ENCODE measurements at regions not wholly inside any gene's neighbourhood (a gene's known extent, or its start where the extent isn't known, plus 50 kb on each side); places are given as distances from the start of the nearest gene placed in this dataset.

DNA sequence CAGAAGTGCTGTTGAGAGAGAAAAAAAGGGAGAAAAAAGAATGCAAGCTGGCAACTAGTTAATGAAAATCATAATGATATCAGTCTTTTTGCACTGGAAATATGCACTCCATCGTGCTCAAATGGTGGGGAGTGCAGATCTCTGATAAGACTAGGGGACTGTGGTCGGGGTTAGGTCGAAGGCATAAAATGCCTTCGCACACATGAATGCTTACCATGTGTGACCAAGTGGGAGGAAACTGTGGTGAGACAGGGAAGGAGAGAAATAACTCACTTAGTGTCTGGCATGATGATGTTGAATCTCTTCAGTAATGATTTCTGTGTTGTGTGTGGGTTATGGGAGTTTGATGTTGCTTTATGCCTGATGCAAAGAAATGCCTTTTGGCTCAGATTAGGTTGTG lies 358.9 kb downstream of the FBXO8 start:
- no peak for DNase-seq

DNA sequence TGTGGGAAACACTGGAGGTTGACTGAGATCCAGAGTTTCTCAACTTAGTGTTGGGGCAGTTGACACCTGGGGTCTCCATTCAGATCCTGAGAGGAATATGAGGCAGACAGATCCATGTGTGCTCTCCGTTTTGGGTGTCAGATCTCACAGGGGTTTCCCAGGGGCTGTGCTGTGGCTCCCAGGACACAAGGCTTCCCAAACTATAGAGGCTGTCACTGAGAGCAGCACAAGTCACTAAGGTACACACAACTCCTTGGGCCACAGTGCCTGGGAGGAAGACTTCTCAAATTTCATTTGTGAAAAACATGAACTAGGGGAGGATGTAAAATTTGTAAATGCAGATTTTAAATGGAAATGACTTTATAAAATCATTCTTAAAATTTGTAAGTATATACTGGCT lies 363.6 kb downstream of the FBXO8 start:
- no peak for DNase-seq

DNA sequence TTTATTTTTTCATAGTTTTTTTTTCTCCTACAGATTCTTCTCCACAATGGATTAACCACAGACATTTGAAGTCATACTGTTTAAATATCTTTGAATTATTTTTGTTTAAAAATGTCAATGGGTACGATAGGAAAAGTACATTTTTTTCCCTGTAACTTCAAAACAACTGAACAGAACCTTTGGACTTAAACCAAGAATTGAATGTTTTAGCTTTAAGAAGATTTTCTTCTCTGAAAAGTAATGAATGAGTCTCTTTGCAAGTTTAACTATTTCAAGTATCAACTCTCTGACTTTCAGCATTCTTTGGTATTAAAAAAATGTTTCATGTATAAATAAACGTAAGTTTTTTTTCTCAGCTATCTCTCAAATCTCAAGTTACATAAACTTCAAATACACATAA lies 364.3 kb downstream of the FBXO8 start:
- DNase-seq = no peak

DNA sequence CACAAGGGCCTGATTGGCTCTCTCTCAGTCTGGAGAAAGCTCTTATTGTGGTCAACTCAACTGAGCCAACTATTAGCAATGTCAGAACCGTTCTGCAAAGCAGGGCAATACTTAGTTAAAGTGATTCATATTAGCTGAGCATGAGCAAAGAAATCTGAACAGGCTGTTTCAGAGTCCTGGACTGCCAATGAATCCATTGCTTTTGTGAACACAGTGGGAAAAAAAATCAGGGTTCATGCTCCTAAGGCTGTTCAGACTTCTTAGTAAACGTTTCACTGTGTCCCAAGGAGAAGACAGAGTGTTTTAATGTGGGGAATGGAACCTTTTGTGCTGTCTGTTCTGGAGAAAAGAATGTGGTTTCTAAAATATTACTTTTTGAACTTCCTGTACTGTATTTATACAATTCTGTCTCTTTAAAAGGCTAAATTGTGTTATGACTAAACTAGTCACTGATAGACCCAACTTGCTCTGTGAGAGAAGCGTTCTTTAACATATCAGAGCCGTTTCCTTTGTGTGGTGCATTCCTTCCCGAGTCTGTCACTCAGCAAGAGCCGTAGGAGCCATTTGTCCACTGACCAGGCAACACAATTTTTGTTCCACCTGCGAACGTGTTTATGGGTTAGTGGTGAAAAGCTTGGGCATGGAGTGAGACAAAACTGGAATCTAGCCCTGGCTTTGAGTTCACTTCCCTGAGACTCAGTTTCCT lies 366.1 kb downstream of the FBXO8 start:
- no peak for DNase-seq

GRCh38 chr4:173913496-173913895 lies 370.0 kb downstream of the FBXO8 start:
- no peak for DNase-seq

DNA sequence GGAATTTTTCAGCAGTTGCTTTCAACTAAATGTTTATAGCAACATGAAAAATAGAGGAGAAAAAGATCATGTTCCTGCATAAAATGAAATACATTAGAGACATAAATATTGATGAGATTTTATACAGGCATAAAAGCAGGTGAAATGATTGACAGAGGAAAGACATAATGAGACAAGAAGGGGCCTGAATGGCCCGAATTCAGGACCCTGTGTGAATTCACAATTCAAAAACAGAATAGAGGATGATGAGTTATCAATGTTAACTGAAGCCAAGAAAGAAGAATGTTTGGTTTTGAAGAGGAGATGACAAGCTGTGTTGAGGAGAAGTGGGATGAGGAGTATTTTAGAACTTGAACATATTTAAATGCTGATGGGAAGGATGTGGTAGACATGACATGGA lies 371.1 kb downstream of the FBXO8 start:
- DNase-seq = no peak

DNA sequence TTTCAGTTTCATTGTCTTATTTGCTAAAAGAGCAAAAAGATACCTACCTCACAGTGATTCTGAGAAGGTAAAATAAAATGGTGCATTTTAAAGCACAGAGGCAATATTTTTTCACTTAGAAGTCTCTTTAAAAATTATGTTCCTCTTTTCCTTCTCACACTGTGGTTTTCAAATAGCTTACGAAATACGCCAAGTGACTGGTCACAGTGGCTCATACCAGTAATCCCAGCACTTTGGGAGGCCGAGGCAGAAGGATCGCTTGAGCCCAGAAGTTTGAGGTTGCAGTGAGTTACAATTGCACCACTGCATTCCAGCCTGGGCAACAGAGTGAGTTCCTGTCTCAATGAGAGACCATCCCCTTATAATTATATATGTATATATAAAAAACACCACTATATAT lies 372.6 kb downstream of the FBXO8 start:
- peak; percentile 69 to 84 for DNase-seq

GRCh38 chr4:173909294-173909693 lies 374.2 kb downstream of the FBXO8 start:
- DNase-seq = peak; percentile 7 to 61

DNA sequence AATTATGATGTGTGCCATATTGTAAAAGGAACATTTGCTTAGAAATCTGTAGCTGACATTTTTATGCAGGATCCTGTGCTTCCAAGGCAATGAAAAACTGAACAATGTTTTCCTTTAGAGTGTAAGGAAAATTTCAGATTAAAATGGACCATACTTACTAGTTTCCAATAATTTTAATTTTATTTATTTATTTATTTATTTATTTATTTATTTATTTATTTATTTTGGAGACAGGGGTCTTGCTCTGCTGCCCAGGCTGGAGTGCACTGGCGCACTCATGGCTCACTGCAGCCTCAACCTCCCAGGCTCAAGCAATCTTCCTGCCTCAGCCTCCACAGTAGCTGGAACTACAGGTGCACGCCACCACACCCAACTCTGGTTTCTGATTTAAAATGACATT lies 369.8 kb upstream of the HAND2 start:
- DNase-seq = no peak

- no peak for DNase-seq
These were observed 361.0 kb upstream of the HAND2 start for GRCh38 chr4:173891072-173891471.

- no peak for DNase-seq
These were observed 353.8 kb upstream of the HAND2 start for GRCh38 chr4:173883821-173884220.

DNA sequence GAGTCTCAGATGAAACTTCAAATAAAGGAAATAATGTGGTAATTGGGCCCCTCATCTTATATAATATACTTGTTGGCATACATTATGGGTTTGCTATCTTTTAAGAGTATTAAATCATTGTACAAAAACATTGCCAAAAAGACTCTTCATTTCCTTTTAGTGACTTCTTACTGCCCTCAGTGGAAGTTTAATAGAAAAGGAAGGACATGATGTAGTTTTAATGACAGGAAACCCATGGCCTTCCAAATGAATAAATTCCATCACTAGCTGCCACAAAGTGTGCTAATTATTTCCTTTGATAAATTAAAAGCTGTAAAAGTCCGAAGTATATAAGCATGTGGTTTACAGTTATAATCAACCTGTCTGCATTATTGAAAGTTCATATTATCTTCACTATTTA lies 350.9 kb upstream of the HAND2 start:
- DNase-seq = no peak

DNA sequence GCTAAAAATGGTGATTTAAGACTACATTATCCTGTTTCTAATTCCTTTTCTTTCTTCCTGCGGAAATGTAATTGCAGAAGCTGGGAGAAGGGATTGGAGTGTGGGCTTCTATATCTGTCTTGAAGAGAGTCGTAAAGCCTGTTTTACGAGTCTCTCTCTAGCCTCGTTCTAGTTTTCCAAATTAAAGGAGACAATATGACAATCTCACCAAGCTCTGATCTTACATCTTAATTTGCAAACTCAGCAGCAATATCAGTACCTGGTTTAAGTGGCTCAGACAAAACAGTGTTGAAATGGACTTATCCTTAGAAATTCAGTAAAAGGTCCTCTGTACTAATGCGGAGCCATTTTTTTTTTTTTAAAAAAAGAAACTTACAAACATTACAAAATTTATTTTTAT lies 349.5 kb upstream of the HAND2 start:
- DNase-seq = no peak

- DNase-seq = no peak
These were observed 348.7 kb upstream of the HAND2 start for GRCh38 chr4:173878701-173879100.

GRCh38 chr4:173871643-173872042 lies 341.6 kb upstream of the HAND2 start:
- DNase-seq = no peak

- DNase-seq = no peak
These were observed 336.4 kb upstream of the HAND2 start for GRCh38 chr4:173866322-173867026.

DNA sequence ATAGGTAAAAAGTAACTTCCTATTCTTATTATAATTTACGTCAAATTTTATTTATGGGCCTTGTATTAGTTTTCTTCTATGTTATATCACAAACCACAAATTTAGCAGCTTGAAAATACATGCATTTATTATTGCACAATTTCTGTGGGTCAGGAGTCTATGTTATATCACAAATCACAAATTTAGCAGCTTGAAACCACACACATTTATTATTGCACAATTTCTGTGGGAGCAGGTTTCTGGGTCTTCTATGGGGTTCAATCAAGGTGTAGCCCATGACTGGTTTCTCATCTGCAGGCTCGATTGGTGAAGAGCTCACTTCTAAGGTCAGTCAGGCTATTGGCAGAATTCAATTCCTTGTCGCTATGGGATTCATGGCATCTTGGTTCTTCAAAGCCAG lies 332.7 kb upstream of the HAND2 start:
- DNase-seq = no peak

GRCh38 chr4:173860094-173860493 lies 330.1 kb upstream of the HAND2 start:
- no peak for DNase-seq

- DNase-seq = no peak
These were observed 329.2 kb upstream of the HAND2 start for GRCh38 chr4:173859091-173859713.

GRCh38 chr4:173858471-173858870 lies 328.4 kb upstream of the HAND2 start:
- no peak for DNase-seq

GRCh38 chr4:173857828-173858227 lies 327.8 kb upstream of the HAND2 start:
- DNase-seq = no peak

DNA sequence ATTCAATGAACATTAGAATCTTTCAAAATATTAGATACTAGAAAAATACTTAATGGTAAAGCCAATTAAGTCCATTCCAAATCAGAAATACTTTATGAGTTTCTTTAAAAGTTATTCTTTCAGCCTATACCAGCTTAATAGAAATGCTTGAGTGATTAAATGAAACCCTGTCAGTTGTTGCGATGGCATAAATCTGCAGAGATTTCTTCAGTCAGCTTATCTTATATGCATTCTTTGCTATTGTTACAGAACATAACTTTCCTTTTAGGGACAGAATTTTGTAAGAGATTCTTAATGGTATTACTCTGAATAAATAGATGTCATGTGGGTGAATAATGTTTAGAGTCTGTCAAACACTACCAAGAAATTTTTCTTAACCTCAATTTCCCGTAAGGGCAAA lies 325.0 kb upstream of the HAND2 start:
- DNase-seq = no peak

DNA sequence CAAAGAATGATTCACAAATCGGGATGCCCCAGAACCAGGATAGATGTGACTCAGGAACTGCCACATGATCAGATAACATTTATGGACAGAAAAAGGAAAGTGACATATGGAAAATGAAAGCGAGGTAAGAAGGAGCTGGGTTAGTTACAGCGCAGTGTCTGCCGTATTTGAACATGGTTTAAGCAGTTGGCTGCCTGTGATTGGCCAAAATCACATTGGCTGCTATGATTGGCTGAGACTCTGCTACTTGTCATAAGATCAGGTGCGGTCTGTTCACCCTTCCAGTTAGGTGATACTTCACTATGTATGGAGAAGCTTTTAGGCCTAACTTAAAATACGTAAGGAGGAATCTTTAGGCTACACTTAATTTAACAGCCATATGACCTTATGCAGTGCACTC lies 322.7 kb upstream of the HAND2 start:
- no peak for DNase-seq

- no peak for DNase-seq
These were observed 315.6 kb upstream of the HAND2 start for GRCh38 chr4:173845580-173845979.
